ENCODE measurements at regions not wholly inside any gene's neighbourhood (a gene's known extent, or its start where the extent isn't known, plus 50 kb on each side); places are given as distances from the start of the nearest gene placed in this dataset.

DNA sequence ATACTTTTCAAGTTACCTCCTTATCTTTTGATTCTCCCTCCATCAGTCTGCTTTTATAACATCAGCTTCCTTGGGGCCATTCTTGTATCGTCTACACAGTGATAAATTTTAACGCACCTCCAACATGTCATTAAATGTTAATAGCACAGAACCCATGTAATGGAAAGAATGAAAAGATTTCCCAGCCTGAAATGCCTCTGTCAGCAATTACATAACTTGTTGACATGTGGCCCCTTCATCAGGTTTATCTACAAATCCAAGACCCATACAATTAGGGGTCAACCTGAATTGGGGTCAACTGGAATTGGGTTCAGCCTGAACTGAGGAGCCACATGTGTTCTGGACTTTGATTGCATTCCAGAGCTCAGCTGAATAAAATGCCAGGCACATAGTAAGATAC, 148.2 kb upstream of the KLF7 start:
- Histone ChIP-seq H3K4me3 (no peak overlapping the region), H3K27ac (no peak overlapping the region)

DNA sequence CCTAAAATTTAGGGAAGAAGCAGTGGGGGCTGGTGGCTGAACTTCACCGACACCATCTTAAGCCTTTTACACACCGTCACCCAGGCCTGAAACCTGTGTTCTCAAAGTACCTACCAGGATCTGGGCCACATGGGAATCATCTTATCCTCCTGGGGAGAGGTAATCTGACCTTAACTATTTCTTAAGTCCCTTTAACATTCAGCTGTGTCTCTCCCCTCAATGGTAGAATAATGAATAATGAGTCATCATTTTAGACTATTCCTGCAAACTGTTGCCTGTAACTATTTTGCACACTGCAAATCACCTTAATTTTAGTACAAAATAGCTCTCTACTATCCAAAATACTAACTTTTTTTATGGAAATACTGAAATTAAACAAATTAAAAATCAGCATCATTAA, 149.4 kb upstream of the KLF7 start:
- H3K36me3 ChIP-seq = no peaks in the 10 kb centered on the region
- no peak overlapping the region for H3K27ac ChIP-seq
- H3K27me3 ChIP-seq = no peaks in the 10 kb centered on the region
- DNase-seq = no peak
- no peak overlapping the region for H3K4me3 ChIP-seq
- H3K9me3 ChIP-seq (replicated peaks) = no peaks in the 10 kb centered on the region
- no peaks in the 10 kb centered on the region for H3K4me1 ChIP-seq

More for the DNA sequence above, 148.2 kb upstream of the KLF7 start:
- H3K27me3 ChIP-seq = no peaks in the 10 kb centered on the region
- DNase-seq = no peak
- no peaks in the 10 kb centered on the region for H3K9me3 ChIP-seq (replicated peaks)
- H3K4me1 ChIP-seq = no peaks in the 10 kb centered on the region
- H3K36me3 ChIP-seq = no peaks in the 10 kb centered on the region

- H3K27me3 ChIP-seq = no peaks in the 10 kb centered on the region
- H3K36me3 ChIP-seq = no peaks in the 10 kb centered on the region
- no peak for DNase-seq
- H3K27ac ChIP-seq = no peak overlapping the region
- H3K9me3 ChIP-seq (replicated peaks) = no peaks in the 10 kb centered on the region
- H3K4me3 ChIP-seq = no peak overlapping the region
- H3K4me1 ChIP-seq = no peaks in the 10 kb centered on the region
Measured at GRCh38 chr2:207316484-207316883, 150.7 kb upstream of the KLF7 start.

- DNase-seq = no peak
- Histone ChIP-seq H3K9me3 (replicated peaks) (no peaks in the 10 kb centered on the region), H3K4me1 (no peaks in the 10 kb centered on the region), H3K4me3 (no peak overlapping the region), H3K27me3 (no peaks in the 10 kb centered on the region), H3K27ac (no peak overlapping the region), H3K36me3 (no peaks in the 10 kb centered on the region)
Measured at GRCh38 chr2:207316906-207317305, 151.2 kb upstream of the KLF7 start.

- Histone ChIP-seq H3K4me1 (no peaks in the 10 kb centered on the region), H3K27me3 (no peaks in the 10 kb centered on the region), H3K27ac (no peak overlapping the region), H3K36me3 (no peaks in the 10 kb centered on the region), H3K9me3 (replicated peaks) (no peaks in the 10 kb centered on the region), H3K4me3 (no peak overlapping the region)
- no peak for DNase-seq
Measured at GRCh38 chr2:207317378-207317984, 151.7 kb upstream of the KLF7 start.

DNA sequence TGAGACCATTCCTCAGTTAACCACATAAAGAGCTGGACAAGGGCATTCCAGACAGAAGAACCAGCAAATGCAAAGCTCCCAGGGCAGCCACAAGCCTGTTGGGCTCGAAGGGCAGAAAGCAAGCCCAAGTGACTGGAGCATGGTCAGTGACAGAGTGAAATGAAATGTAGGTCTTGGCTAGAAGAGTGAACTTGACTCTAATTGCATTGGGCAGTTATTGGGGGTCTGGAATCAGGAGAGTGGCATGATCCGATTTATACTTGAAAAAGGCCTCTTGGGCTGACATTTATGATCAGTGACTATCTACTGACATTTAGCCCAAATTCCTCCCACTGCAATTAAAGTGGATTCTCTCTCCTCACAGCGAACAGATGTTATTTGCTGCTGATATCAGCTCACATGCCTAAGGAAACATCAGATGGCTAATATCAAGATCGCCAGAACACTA, 152.5 kb upstream of the KLF7 start:
- Histone ChIP-seq H3K4me3 (no peak overlapping the region), H3K27me3 (no peaks in the 10 kb centered on the region), H3K36me3 (no peaks in the 10 kb centered on the region), H3K27ac (no peak overlapping the region), H3K4me1 (no peaks in the 10 kb centered on the region), H3K9me3 (replicated peaks) (no peaks in the 10 kb centered on the region)
- DNase-seq = no peak

GRCh38 chr2:207319316-207319715, 153.6 kb upstream of the KLF7 start:
- Histone ChIP-seq H3K4me3 (no peak overlapping the region), H3K36me3 (no peaks in the 10 kb centered on the region), H3K27me3 (no peaks in the 10 kb centered on the region), H3K4me1 (no peaks in the 10 kb centered on the region), H3K27ac (no peak overlapping the region), H3K9me3 (replicated peaks) (no peaks in the 10 kb centered on the region)
- DNase-seq = no peak

GRCh38 chr2:207320381-207321159, 154.8 kb upstream of the KLF7 start:
- H3K9me3 ChIP-seq (replicated peaks) = no peaks in the 10 kb centered on the region
- DNase-seq = no peak
- H3K4me1 ChIP-seq = no peaks in the 10 kb centered on the region
- H3K4me3 ChIP-seq = no peak overlapping the region
- no peaks in the 10 kb centered on the region for H3K36me3 ChIP-seq
- no peaks in the 10 kb centered on the region for H3K27me3 ChIP-seq
- no peak overlapping the region for H3K27ac ChIP-seq

- DNase-seq = no peak
- Histone ChIP-seq H3K27ac (no peak overlapping the region), H3K9me3 (replicated peaks) (no peaks in the 10 kb centered on the region), H3K4me3 (no peak overlapping the region), H3K27me3 (no peaks in the 10 kb centered on the region), H3K36me3 (no peaks in the 10 kb centered on the region), H3K4me1 (no peaks in the 10 kb centered on the region)
Measured at GRCh38 chr2:207321514-207321913, 155.8 kb upstream of the KLF7 start.

DNA sequence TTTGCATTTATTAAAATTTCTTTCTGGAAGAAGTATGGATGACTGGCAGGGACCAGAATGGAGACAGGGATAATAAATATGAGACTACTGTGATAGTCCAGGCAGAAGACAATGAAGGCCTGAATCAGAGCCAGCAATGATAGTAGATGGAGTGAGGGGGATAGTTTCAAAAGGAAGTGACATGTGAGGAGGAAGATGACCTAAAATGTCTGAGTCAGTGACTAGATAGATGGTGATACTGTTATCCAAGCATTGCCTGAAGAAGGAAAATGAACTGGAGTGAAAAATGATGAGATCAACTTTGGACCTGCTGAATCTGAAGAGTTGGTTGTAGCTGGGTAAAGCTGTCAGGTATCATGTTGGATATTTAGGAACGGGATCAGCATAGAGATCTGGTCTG, 158.3 kb upstream of the KLF7 start:
- Histone ChIP-seq H3K36me3 (no peaks in the 10 kb centered on the region), H3K4me1 (no peaks in the 10 kb centered on the region), H3K27ac (no peak overlapping the region), H3K4me3 (no peak overlapping the region), H3K9me3 (replicated peaks) (no peaks in the 10 kb centered on the region), H3K27me3 (no peaks in the 10 kb centered on the region)
- no peak for DNase-seq

DNA sequence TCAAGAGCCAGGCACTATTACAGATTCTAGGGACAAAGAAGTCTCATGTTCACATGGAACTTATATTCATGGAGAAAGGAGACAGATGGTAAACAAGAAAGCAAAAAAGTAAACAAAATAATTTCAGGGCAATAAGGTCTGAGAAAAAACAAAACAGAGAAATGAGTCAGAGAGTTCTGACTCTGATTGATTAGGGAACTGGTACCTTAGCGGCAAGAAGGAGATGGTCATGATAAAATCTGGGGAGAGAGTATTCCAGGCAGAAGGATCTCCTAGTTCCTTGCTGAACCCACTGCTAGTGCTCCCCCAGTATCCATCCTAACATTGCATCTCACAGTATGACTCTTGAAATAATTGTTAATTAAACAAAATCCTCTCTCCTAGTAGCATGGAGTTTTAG, 161.8 kb upstream of the KLF7 start:
- H3K36me3 ChIP-seq = no peaks in the 10 kb centered on the region
- no peak overlapping the region for H3K4me3 ChIP-seq
- H3K9me3 ChIP-seq (replicated peaks) = no peaks in the 10 kb centered on the region
- no peak for DNase-seq
- no peaks in the 10 kb centered on the region for H3K4me1 ChIP-seq
- H3K27me3 ChIP-seq = no peaks in the 10 kb centered on the region
- H3K27ac ChIP-seq = no peak overlapping the region

DNA sequence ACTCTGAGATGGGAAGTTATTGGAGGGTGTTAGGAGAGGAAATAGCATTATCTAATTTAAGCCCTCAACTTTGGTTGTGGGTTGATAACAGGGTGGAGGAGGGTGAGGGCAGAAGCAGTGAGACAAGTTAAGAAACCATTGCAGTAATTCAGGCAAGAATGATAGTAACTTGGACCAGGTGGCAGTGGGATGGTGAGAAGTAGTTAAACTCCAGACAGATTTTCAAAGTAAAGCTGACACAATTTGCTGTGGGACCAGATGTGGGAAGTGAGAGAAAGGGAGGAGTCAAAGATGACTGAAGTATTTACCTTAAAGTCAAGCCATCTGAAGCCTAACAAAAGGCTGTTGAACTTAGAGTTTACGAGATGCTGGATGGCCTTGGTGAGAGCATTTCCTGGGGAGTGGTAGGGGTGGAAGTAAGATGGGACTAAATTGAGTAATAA, 163.2 kb upstream of the KLF7 start:
- H3K9me3 ChIP-seq (replicated peaks) = no peaks in the 10 kb centered on the region
- H3K27ac ChIP-seq = no peak overlapping the region
- H3K4me1 ChIP-seq = no peaks in the 10 kb centered on the region
- no peaks in the 10 kb centered on the region for H3K27me3 ChIP-seq
- DNase-seq = no peak
- H3K4me3 ChIP-seq = no peak overlapping the region
- no peaks in the 10 kb centered on the region for H3K36me3 ChIP-seq

DNA sequence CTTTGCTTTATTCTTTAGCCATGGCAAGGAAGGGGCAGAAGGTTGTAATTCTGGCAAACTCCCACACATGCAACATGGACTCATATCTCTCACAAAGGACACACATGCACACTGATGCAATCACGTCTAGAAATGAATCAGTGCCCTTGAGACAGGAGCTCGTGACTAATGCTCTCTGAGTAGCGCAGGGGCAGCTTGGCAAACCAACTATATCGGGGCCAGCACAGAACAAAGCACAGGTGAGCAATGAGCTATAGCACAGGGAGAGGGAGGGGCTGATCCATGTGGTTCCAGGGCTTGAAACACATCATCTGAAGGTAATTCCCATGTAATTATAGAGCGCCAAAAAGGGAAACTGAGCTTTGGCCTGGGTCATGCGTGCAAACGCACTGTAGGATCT, 165.2 kb upstream of the KLF7 start:
- Histone ChIP-seq H3K4me3 (no peak overlapping the region), H3K27me3 (no peaks in the 10 kb centered on the region), H3K9me3 (replicated peaks) (no peaks in the 10 kb centered on the region), H3K4me1 (no peaks in the 10 kb centered on the region), H3K27ac (no peak overlapping the region), H3K36me3 (no peaks in the 10 kb centered on the region)
- no peak for DNase-seq

GRCh38 chr2:207331674-207332073, 165.9 kb upstream of the KLF7 start:
- Histone ChIP-seq H3K4me1 (no peaks in the 10 kb centered on the region), H3K9me3 (replicated peaks) (no peaks in the 10 kb centered on the region), H3K27ac (no peak overlapping the region), H3K4me3 (no peak overlapping the region), H3K27me3 (no peaks in the 10 kb centered on the region), H3K36me3 (no peaks in the 10 kb centered on the region)
- no peak for DNase-seq

- Histone ChIP-seq H3K27me3 (no peaks in the 10 kb centered on the region), H3K4me3 (no peak overlapping the region), H3K4me1 (no peaks in the 10 kb centered on the region), H3K9me3 (replicated peaks) (no peaks in the 10 kb centered on the region), H3K36me3 (no peaks in the 10 kb centered on the region), H3K27ac (no peak overlapping the region)
- no peak for DNase-seq
Measured at GRCh38 chr2:207332480-207333212, 166.9 kb upstream of the KLF7 start.
